HG03342 (cell line): ENCODE measurements at regions not wholly inside any gene's neighbourhood (a gene's known extent, or its start where the extent isn't known, plus 50 kb on each side); places are given as distances from the start of the nearest gene placed in this dataset.
"Not testable (repeated sequence)": the region's sequence is repeated elsewhere in the genome, so short reads cannot be mapped to it uniquely, and the experiment has no call there.

Source experiments
- ATAC-seq: cut with Tn5 transposase; IDR thresholded peaks from one replicate; pipeline ENCODE4 v1.9.1; 2021; ENCODE audit warnings: mild to moderate bottlenecking, moderate library complexity; ENCODE audit not compliant: unreplicated experiment

- no peak for ATAC-seq
These were observed 138.3 kb downstream of the FAM124B start for GRCh38 chr2:224263571-224264043.

DNA sequence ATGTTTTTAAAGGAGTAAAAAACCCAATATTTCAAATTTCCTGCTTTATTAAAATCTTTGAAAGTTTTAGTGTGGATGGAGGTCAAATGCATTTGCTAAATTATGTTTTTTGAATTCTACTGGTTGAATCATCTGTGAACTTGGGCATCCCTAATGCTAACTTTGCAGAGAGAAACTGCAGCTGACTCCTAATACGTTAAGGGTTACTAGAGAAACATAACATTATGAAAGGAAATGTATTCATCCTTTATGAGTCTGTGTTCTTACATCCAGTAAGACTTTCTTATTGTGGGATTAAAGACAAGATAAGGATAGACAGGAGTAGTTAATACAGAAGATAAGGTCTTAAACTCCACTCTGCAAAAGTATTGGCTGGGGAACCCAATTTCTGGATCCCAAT lies 140.6 kb downstream of the FAM124B start:
- ATAC-seq, result no peak

DNA sequence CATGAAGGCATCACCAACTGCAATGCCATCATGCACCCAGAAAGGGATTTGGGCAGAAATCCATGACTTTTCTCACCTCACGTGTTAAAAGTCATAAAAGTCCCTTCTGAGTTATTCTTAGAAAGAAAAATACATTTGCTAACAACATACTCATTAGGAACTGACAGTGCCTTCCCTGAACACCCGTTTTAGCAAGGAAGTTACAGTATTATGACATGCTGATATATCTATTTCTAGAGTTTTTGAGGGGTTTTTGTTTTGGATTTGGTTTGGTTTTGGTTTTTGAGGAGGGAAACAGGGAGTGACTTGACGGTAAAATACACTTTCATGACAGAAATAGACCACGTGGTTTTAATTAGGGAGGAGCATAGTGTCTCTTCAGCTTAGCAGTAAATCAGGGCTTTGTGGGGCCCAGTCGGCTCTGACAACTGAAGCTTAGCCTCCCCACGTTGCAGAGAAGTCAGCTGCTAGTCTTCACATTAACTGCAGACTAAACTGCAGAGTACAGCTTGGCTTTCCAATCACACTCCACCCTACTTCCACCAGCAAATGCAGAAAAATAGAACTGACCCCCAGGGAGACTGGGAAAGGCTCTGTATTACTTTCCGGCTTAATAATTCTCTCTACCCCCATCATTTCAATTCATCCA lies 141.4 kb downstream of the FAM124B start:
- no peak for ATAC-seq

DNA sequence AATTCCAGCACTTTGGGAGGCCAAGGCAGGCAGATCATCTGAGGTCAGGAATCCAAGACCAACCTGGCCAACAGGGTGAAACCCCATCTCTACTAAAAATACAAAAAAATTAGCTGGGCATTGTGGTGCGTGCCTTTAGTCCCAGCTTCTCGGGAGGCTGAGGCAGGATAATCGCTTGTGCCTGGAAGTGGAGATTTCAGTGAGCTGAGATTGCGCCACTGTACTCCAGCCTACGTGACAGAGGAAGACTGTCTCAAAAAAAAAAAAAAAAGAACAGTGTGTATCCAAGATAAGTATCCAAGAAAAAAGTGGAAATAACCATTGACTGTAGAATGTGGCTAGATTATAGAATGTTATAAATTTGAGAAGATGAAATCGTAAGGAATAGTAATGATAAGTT lies 142.1 kb downstream of the FAM124B start:
- no peak for ATAC-seq

GRCh38 chr2:224258059-224258458 lies 143.8 kb downstream of the FAM124B start:
- no peak for ATAC-seq

DNA sequence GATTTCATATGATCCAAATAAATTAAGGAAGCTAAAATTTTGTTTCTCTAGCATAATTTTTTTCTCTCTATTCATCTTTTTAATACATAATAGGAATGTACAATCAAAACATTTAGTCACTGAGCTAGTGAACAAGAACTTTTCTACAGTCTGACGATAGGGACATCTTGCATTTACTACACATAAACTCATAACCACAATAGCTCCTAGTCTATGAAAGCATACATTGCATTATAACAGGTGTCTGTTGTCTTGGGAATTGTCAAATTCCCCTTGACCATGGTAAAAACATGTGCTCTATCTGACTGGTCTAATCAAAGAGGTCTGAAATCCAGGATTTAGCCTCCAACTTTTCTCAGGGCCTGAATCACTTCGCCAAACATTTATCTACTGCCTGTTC lies 144.8 kb downstream of the FAM124B start:
- ATAC-seq, result no peak

DNA sequence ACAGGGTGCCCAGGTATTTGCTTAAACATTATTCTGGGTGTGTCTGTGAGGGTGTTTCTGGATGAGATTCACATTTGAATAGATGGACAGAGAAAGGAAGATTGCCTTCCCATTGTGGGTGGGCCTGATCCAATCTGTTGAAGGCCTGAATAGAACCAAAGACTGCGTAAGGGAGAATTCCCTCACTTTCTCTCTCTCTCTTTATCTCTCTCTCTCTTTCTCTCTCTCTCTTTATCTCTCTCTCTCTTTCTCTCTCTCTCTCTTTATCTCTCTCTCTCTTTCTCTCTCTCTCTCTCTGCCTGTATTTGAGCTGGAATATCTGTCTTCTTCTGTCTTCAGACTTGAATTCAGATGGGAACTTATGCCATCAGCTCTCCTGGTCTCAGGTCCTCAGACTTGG lies 148.4 kb downstream of the FAM124B start:
- no peak for ATAC-seq

DNA sequence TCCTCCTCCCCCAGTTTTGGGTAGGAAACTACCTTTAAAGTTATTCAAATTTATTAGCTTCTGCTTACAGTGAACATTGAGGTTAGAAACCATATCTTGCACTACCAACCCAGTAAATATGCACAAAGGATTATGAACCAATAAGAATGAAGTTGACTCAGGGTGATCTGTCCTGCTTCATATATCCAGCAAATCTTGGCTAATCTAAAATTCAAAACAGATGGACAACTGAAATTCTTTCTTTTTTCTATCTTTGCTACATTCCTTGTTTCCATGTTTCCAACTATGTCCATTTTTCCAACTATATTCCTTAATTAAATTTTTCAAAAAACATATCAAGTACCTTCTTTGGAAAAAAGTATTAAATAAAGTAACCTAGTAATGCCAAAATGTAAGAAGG lies 149.3 kb downstream of the FAM124B start:
- no peak for ATAC-seq

DNA sequence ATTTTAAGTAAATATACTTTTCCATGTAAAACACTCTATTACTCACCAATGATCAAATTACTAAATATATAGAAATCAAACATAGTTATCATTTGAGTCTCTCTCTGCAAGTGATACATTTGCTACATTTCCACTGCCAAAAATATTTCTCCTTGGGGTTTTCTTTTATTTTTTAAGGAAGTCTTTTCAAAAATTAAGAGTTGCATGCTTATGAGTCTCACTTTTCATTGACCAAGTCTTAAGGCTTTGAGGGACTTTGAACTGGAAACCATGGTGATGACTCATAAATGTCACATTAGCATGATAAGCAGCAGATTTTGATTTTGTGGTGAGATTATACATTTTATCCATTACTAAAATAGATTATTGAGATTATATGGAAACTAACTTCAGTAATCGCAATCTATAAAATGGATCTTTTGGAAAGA lies 152.9 kb downstream of the FAM124B start:
- ATAC-seq, result no peak

GRCh38 chr2:224242561-224242960 lies 159.3 kb downstream of the FAM124B start:
- no peak for ATAC-seq

- no peak for ATAC-seq
These were observed 160.1 kb downstream of the FAM124B start for GRCh38 chr2:224241812-224242211.

DNA sequence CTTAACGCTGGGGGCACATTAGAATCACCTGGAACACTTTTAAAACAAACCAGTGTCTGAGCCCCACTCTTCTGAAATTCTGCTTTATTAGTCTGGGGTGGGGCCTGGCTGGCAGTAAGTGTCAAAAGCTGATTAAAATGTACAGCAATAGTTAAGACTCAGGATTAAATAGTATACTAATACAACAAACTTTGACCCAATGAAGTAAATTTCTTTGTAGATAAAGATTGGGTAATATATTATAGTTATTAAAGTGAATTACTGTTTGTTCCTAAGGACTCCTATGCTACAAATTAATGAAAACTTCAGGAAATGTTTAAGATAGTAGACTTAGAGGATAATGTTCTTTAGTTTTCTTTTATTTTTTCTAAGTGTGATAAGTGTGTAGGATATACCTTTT lies 160.9 kb downstream of the FAM124B start:
- ATAC-seq, result no peak

GRCh38 chr2:224223851-224224555 lies 177.9 kb downstream of the FAM124B start:
- ATAC-seq, result no peak

- ATAC-seq, result no peak
These were observed 178.9 kb downstream of the FAM124B start for GRCh38 chr2:224222974-224223373.

DNA sequence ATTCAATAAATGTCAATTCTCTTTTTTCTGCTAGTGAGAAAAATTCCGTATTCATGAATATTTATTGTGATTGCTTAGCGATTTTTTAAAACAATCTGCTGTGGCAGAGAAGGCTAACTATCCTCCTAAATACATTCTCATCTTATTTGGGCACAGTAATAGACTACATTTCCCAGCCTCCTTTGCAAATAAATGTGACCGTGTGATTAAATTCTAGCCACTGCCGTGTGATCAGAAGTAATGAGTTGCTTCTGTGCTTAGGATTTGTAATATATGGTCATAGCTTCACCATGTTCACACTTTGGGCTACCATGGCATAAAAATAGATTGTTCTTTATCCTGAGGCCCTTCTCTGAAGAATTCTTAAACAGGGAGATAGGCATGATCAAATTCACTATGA lies 179.6 kb downstream of the FAM124B start:
- ATAC-seq, result no peak

DNA sequence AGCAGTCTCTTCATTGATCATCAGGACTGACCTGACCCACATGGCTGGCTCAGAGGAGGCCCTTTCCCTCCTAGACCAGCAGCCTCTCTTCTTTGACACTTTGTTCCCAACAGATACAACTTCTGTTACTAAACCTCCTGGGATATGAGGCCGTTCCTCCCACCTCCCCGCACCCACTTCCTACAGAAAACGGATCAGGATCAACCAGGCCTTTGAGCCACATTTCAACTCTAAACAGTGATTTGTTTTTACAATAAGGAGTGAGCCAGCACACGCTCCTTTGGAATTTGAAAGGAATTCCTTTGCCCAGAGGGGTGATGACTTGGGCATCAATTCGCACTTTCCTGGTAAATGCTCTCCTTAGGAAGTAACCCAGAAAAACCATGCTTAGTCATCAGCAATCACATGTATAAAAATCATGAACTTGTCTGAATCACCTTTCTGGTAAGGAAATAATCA lies 180.4 kb downstream of the FAM124B start:
- no peak for ATAC-seq

GRCh38 chr2:224220586-224221255 lies 181.2 kb downstream of the FAM124B start:
- ATAC-seq, result no peak

GRCh38 chr2:224219781-224220180 lies 180.7 kb upstream of the SERPINE2 start:
- ATAC-seq, result no peak

GRCh38 chr2:224217962-224218347 lies 178.9 kb upstream of the SERPINE2 start:
- no peak for ATAC-seq

- ATAC-seq, result no peak
These were observed 178.3 kb upstream of the SERPINE2 start for GRCh38 chr2:224217233-224217961.

GRCh38 chr2:224215611-224216010 lies 176.5 kb upstream of the SERPINE2 start:
- ATAC-seq, result not testable (repeated sequence)
